Caco-2 (cell line): ENCODE measurements at regions not wholly inside any gene's neighbourhood (a gene's known extent, or its start where the extent isn't known, plus 50 kb on each side); places are given as distances from the start of the nearest gene placed in this dataset.

Experiments
- BruUV-seq: library from RNA; stranded (reverse); fragments of 400-500 nt; replicated peaks from 2 replicates; lab custom pipeline; 2021; lab: Mats Ljungman, UMichigan
- CTCF ChIA-PET: fragments of 300-600 bp; sonication (Branson Sonifier 250); formaldehyde crosslinking; loops from one replicate; lab custom pipeline; 2022; ENCODE audit warnings: antibody characterized with exemption; lab: Charles Lee
- POLR2A ChIA-PET: fragments of 300-600 bp; sonication (Branson Sonifier 250); formaldehyde crosslinking; loops from one replicate; lab custom pipeline; 2022; ENCODE audit warnings: antibody characterized with exemption; lab: Charles Lee
- DNase-seq, 2 experiments: peaks; one replicate each; pipeline versions ENCODE4 v3.0.0 to v3.0.0-alpha.2; 2020 to 2022
- H3K27me3 ChIP-seq: replicated peaks from 2 replicates; pipeline ENCODE4 v1.6.0; 2011; ENCODE audit warnings: low read length; ENCODE audit not compliant: control insufficient read depth, insufficient read depth
- H3K36me3 ChIP-seq: 2 replicates; pipeline ENCODE4 v1.5.1; 2011; ENCODE audit warnings: low read length; ENCODE audit not compliant: control insufficient read depth, insufficient read depth
- H3K4me1 ChIP-seq: fragments of 250-450 bp; sonication (Bioruptor Pico); 2 replicates; pipeline ENCODE4 v1.5.1; 2020; ENCODE audit warnings: mild to moderate bottlenecking
- H3K4me3 ChIP-seq: 2 replicates; pipeline ENCODE4 v1.5.1; 2011; ENCODE audit warnings: low read depth, mild to moderate bottlenecking, control low read depth, low read length
- H3K9me3 ChIP-seq: fragments of 250-450 bp; sonication (Bioruptor Pico); 2 replicates; pipeline ENCODE4 v1.5.1; 2020; ENCODE audit warnings: mild to moderate bottlenecking, moderate library complexity
- H3K27ac Mint-ChIP-seq: one replicate; pipeline ENCODE4 v1.8.0; 2022; ENCODE audit warnings: mixed read lengths; ENCODE audit not compliant: unreplicated experiment
- H3K27me3 Mint-ChIP-seq: one replicate; pipeline ENCODE4 v1.8.0; 2022; ENCODE audit warnings: mixed read lengths; ENCODE audit not compliant: insufficient read depth, unreplicated experiment
- H3K36me3 Mint-ChIP-seq: one replicate; pipeline ENCODE4 v1.8.0; 2022; ENCODE audit warnings: mild to moderate bottlenecking, mixed read lengths; ENCODE audit not compliant: insufficient read depth, unreplicated experiment
- H3K4me1 Mint-ChIP-seq: one replicate; pipeline ENCODE4 v1.8.0; 2022; ENCODE audit warnings: low read depth, mixed read lengths; ENCODE audit not compliant: unreplicated experiment
- H3K4me3 Mint-ChIP-seq: one replicate; pipeline ENCODE4 v1.8.0; 2022; ENCODE audit warnings: mild to moderate bottlenecking, moderate library complexity, mixed read lengths; ENCODE audit not compliant: unreplicated experiment
- H3K9me3 Mint-ChIP-seq: one replicate; pipeline ENCODE4 v1.8.0; 2022; ENCODE audit warnings: mixed read lengths; ENCODE audit not compliant: unreplicated experiment
- intact Hi-C: fragments of 100-400 bp; cut with micrococcal nuclease; formaldehyde crosslinking; loops from one replicate; pipeline ENCODE4 v1.10.0; 2022; ENCODE audit not compliant: unreplicated experiment
- TF ChIP-seq, protein P1 (sequence below), 2 experiments: fragments of 200-600 bp in 1 of 2; IDR thresholded peaks; 1 replicate in 1 of 2; 2 replicates in 1 of 2; pipeline versions ENCODE4 v1.5.1 to v1.8.0; 2011 to 2022; ENCODE audit warnings: antibody characterized with exemption in 1 of 2, control low read depth in 1 of 2, inconsistent platforms in 1 of 2, low read depth in 1 of 2, low read length in 1 of 2, mild to moderate bottlenecking in 1 of 2, moderate library complexity in 1 of 2; ENCODE audit not compliant: insufficient read depth in 1 of 2, severe bottlenecking in 1 of 2, unreplicated experiment in 1 of 2

DNA sequence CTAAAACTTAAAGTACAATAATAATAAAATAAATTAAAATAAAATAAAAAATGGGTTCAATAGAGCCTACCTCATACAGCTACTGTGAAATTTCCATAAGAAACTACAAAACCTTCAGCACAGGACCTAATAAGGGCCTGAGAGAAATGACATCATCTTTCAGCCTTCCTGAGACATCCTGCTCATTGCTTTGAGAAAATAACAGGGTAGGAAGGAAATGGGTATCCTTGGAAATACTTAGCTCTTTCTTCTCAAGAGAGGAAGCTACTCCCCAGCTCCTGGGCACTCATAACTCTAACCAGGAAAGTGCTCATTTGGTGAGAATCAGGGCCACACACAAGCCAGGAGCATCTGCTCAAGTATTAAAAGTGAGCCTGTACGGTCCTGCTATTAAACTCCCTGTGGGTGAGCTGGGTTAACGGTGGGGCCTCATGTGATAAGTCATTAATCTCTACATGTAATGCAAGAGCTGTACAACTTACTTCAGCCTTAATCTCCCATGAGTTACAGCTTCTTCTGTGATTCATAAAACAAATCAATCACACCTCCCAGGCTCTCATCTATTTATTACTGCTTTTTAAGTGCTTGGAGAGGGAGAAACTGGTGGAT, 141.4 kb downstream of the MAFB start:
- no peaks in the 10 kb centered on the region for H3K4me1 Mint-ChIP-seq
- POLR2A ChIA-PET, result no interaction called here
- no peak overlapping the region for H3K4me3 Mint-ChIP-seq
- H3K9me3 ChIP-seq, result no peaks in the 10 kb centered on the region
- BruUV-seq, result no TSS peak
- H3K9me3 Mint-ChIP-seq, result no peaks in the 10 kb centered on the region
- TF ChIP-seq, protein P1, sequence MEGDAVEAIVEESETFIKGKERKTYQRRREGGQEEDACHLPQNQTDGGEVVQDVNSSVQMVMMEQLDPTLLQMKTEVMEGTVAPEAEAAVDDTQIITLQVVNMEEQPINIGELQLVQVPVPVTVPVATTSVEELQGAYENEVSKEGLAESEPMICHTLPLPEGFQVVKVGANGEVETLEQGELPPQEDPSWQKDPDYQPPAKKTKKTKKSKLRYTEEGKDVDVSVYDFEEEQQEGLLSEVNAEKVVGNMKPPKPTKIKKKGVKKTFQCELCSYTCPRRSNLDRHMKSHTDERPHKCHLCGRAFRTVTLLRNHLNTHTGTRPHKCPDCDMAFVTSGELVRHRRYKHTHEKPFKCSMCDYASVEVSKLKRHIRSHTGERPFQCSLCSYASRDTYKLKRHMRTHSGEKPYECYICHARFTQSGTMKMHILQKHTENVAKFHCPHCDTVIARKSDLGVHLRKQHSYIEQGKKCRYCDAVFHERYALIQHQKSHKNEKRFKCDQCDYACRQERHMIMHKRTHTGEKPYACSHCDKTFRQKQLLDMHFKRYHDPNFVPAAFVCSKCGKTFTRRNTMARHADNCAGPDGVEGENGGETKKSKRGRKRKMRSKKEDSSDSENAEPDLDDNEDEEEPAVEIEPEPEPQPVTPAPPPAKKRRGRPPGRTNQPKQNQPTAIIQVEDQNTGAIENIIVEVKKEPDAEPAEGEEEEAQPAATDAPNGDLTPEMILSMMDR (IDR thresholded peaks at IDR 0.05; ENCODE audit: insufficient read depth in 1 of 2, low read depth in 1 of 2, low read length in 1 of 2, severe bottlenecking in 1 of 2, unreplicated experiment in 1 of 2), result no peak
- no peaks in the 10 kb centered on the region for H3K27me3 ChIP-seq
- no peaks in the 10 kb centered on the region for H3K36me3 Mint-ChIP-seq
- no peaks in the 10 kb centered on the region for H3K4me1 ChIP-seq
- H3K27me3 Mint-ChIP-seq, result peaks cover 10% of the 10 kb centered on the region
- no peak overlapping the region for H3K27ac Mint-ChIP-seq
- DNase-seq, result no peak
- intact Hi-C loops, result no loop called here
- H3K36me3 ChIP-seq, result no peaks in the 10 kb centered on the region
- CTCF ChIA-PET, result no interaction called here
- no peak overlapping the region for H3K4me3 ChIP-seq

DNA sequence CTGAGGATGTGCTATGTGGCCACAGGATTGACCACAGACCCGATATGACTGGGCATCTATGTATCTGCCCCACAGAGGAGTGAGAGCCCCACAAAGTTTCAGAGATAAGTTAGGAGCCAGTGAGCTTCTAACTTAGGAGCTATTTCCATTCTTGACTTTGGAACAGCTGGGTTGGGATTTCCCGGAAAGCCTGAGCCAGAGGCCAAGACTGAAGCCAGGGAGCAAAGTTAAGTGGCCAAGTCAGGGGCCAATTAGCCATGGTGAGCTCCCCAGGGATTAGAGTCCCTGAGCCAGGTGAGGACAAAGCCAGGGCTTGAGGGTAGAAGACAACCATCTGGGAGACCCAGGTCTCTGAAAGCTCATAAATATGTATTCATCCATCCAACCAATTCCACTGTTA, 143.6 kb downstream of the MAFB start:
- Histone ChIP-seq H3K4me3 (no peak overlapping the region), H3K36me3 (no peaks in the 10 kb centered on the region), H3K9me3 (no peaks in the 10 kb centered on the region), H3K27me3 (no peaks in the 10 kb centered on the region), H3K4me1 (no peaks in the 10 kb centered on the region)
- no peak for DNase-seq
- intact Hi-C loops, result no loop called here
- POLR2A ChIA-PET, result no interaction called here
- Mint-ChIP-seq H3K27me3 (peaks cover 8% of the 10 kb centered on the region), H3K27ac (no peak overlapping the region), H3K9me3 (no peaks in the 10 kb centered on the region), H3K36me3 (no peaks in the 10 kb centered on the region), H3K4me1 (no peaks in the 10 kb centered on the region), H3K4me3 (no peak overlapping the region)
- BruUV-seq, result no TSS peak
- CTCF ChIA-PET, result no interaction called here
- TF ChIP-seq, protein P1 (IDR thresholded peaks at IDR 0.05; ENCODE audit: insufficient read depth in 1 of 2, low read depth in 1 of 2, low read length in 1 of 2, severe bottlenecking in 1 of 2, unreplicated experiment in 1 of 2), result no peak

DNA sequence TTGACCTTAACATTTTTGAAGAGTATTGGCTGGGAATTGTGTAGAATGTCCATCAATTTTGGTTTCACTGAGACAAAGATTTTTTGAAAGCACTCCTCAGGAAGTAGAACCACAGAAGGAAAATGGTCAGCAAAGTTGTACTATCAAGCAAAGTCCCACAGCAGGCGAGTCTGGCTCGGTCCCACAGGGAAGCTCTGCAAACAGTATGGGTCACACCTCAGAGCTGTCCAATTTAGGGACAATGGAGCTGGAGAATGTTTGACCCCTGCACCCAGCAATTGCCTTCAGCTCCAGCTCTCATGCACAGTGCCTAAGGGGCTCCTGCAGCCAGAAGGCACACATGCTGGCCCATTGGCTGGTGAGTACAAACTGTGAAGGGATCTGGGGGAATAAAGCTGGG, 147.0 kb downstream of the MAFB start:
- Mint-ChIP-seq H3K4me1 (no peaks in the 10 kb centered on the region), H3K27me3 (peaks cover 19% of the 10 kb centered on the region), H3K27ac (no peak overlapping the region), H3K4me3 (no peak overlapping the region), H3K9me3 (no peaks in the 10 kb centered on the region), H3K36me3 (no peaks in the 10 kb centered on the region)
- Histone ChIP-seq H3K4me3 (no peak overlapping the region), H3K4me1 (no peaks in the 10 kb centered on the region), H3K9me3 (no peaks in the 10 kb centered on the region), H3K27me3 (no peaks in the 10 kb centered on the region), H3K36me3 (no peaks in the 10 kb centered on the region)
- intact Hi-C loops, result no loop called here
- POLR2A ChIA-PET, result no interaction called here
- no peak for DNase-seq
- BruUV-seq, result no TSS peak
- TF ChIP-seq, protein P1 (IDR thresholded peaks at IDR 0.05; ENCODE audit: insufficient read depth in 1 of 2, low read depth in 1 of 2, low read length in 1 of 2, severe bottlenecking in 1 of 2, unreplicated experiment in 1 of 2), result no peak
- CTCF ChIA-PET, result no interaction called here
